ENCODE measurements at regions not wholly inside any gene's neighbourhood (a gene's known extent, or its start where the extent isn't known, plus 50 kb on each side); places are given as distances from the start of the nearest gene placed in this dataset. TPM values are rescaled to one million over a fixed set of nuclear protein-coding genes. Genes with fewer than 3 reads are reported as not detected.

Small RNAs in the stretch of these regions (small RNA-seq; reads per million reads assigned to genes)
- gene RNU6-1145P (ENCODE audit: low read depth) (not detected), gene RPS29P10 (ENCODE audit: low read depth) (not detected)

Measured in mesenchymal stem cell (in vitro differentiated cells and primary cell).